ENCODE measurements at regions not wholly inside any gene's neighbourhood (a gene's known extent, or its start where the extent isn't known, plus 50 kb on each side); places are given as distances from the start of the nearest gene placed in this dataset.
"Not testable (repeated sequence)": the region's sequence is repeated elsewhere in the genome, so short reads cannot be mapped to it uniquely, and the experiment has no call there.

- not testable (repeated sequence) for H3K9ac ChIP-seq (ENCODE audit: low read length); H3K27ac ChIP-seq (ENCODE audit: low read length); H3K27me3 ChIP-seq (ENCODE audit: control insufficient read depth, insufficient read depth, low read length); H3K4me3 ChIP-seq (ENCODE audit: low read length); H3K4me1 ChIP-seq (ENCODE audit: control insufficient read depth, low read depth, low read length); H3K36me3 ChIP-seq (ENCODE audit: control insufficient read depth, low read depth, low read length); H3K9me3 ChIP-seq (ENCODE audit: control insufficient read depth, low read depth, low read length)
These were observed 51.4 kb upstream of the TMEM45B start for GRCh38 chr11:129764204-129764603.

All from iPS-18a (cell line).